H1 (cell line): ENCODE measurements at regions not wholly inside any gene's neighbourhood (a gene's known extent, or its start where the extent isn't known, plus 50 kb on each side); places are given as distances from the start of the nearest gene placed in this dataset.

Source experiments
- CTCF ChIA-PET: fragments of 300-600 bp; sonication (Branson Sonifier 250); formaldehyde crosslinking; loops from one replicate; lab custom pipeline; 2021; ENCODE audit not compliant: partially characterized antibody; lab: Charles Lee
- POLR2A ChIA-PET: fragments of 300-600 bp; sonication (Branson Sonifier 250); formaldehyde crosslinking; loops from one replicate; lab custom pipeline; 2021; ENCODE audit warnings: inconsistent platforms; ENCODE audit not compliant: partially characterized antibody; lab: Charles Lee
- DNase-seq, 2 experiments: peaks; one replicate each; pipeline versions ENCODE4 v3.0.0 to v3.0.0-alpha.2; 2010 to 2022; ENCODE audit warnings: low spot score in 2 of 2, low read depth in 1 of 2, mixed read lengths in 1 of 2
- FAIRE-seq: peaks from 2 replicates; lab custom pipeline; 2011; peaks lifted over from hg19 to GRCh38; lab: Jason Lieb, UNC
- H2AFZ ChIP-seq: 2 replicates; pipeline ENCODE4 v1.8.1; 2012; ENCODE audit warnings: low read length, inconsistent platforms
- H2AK5ac ChIP-seq: 2 replicates; pipeline ENCODE4 v1.6.1; 2013; ENCODE audit warnings: low read depth, low read length
- H2BK120ac ChIP-seq: replicated peaks from 2 replicates; pipeline ENCODE3; 2013; ENCODE audit warnings: low read depth, low read length, inconsistent platforms
- H2BK12ac ChIP-seq: 2 replicates; pipeline ENCODE4 v1.6.1; 2013; ENCODE audit warnings: low read depth, low read length
- H2BK15ac ChIP-seq: 2 replicates; pipeline ENCODE4 v1.6.1; 2013; ENCODE audit warnings: low read length
- H2BK20ac ChIP-seq: 2 replicates; pipeline ENCODE4 v1.6.1; 2013; ENCODE audit warnings: low read length
- H2BK5ac ChIP-seq: 2 replicates; pipeline ENCODE4 v1.6.1; 2013; ENCODE audit warnings: low read depth, low read length
- H3K14ac ChIP-seq: 2 replicates; pipeline ENCODE4 v1.6.1; 2013; ENCODE audit warnings: inconsistent platforms; ENCODE audit not compliant: insufficient read length
- H3K18ac ChIP-seq: 2 replicates; pipeline ENCODE4 v1.6.1; 2013; ENCODE audit warnings: low read length; ENCODE audit errors: extremely low read depth
- H3K23ac ChIP-seq: 2 replicates; pipeline ENCODE4 v1.6.1; 2013; ENCODE audit warnings: inconsistent platforms; ENCODE audit not compliant: insufficient read length
- H3K23me2 ChIP-seq: 2 replicates; pipeline ENCODE4 v1.6.1; 2013; ENCODE audit warnings: low read depth, low read length
- H3K27ac ChIP-seq: 2 replicates; pipeline ENCODE4 v1.6.1; 2011; ENCODE audit warnings: low read depth, low read length, inconsistent platforms
- H3K27me3 ChIP-seq, 4 experiments: replicated peaks in 1 of 4; 1 replicate in 1 of 4; 2 replicates in 3 of 4; pipeline versions ENCODE4 v1.6.1 to v1.8.1; 2011 to 2013; ENCODE audit warnings: low read length in 3 of 4, mild to moderate bottlenecking in 3 of 4, inconsistent platforms in 2 of 4, mixed read lengths in 2 of 4, moderate library complexity in 1 of 4; ENCODE audit not compliant: control insufficient read depth in 3 of 4, insufficient read depth in 3 of 4; ENCODE audit errors: extremely low read depth in 1 of 4
- H3K36me3 ChIP-seq, 4 experiments: 2 replicates each; pipeline versions ENCODE4 v1.6.1 to v1.8.1; 2011 to 2013; ENCODE audit warnings: mild to moderate bottlenecking in 4 of 4, low read length in 3 of 4, moderate library complexity in 2 of 4, control low read depth in 1 of 4, inconsistent platforms in 1 of 4; ENCODE audit not compliant: insufficient read depth in 4 of 4, control insufficient read depth in 2 of 4
- H3K4ac ChIP-seq: replicated peaks from 2 replicates; pipeline ENCODE3; 2013; ENCODE audit warnings: low read length, low read depth, mixed read lengths, inconsistent platforms; ENCODE audit not compliant: insufficient read length
- H3K4me1 ChIP-seq, 4 experiments: replicated peaks in 1 of 4; 1 replicate in 1 of 4; 2 replicates in 3 of 4; pipeline versions ENCODE4 v1.6.1 to v1.8.1; 2011 to 2013; ENCODE audit warnings: low read length in 3 of 4, inconsistent platforms in 2 of 4, mixed read lengths in 1 of 4; ENCODE audit not compliant: insufficient read depth in 4 of 4, control insufficient read depth in 3 of 4
- H3K4me2 ChIP-seq, 2 experiments: 2 replicates each; pipeline versions ENCODE4 v1.6.1 to v1.8.1; 2011 to 2013; ENCODE audit warnings: low read depth in 2 of 2, low read length in 2 of 2, control low read depth in 1 of 2, inconsistent platforms in 1 of 2, mild to moderate bottlenecking in 1 of 2; ENCODE audit not compliant: insufficient read depth in 1 of 2
- H3K4me3 ChIP-seq, 4 experiments: fragments of 200-600, 300-600 bp in 1 of 4; sonication (generic), shearing (Covaris generic), sonication (Bioruptor Twin) in 1 of 4; 2 replicates each; pipeline versions ENCODE4 v1.5.1 to v1.8.1; 2011 to 2016; ENCODE audit warnings: low read length in 4 of 4, low read depth in 3 of 4, control low read depth in 2 of 4, inconsistent platforms in 2 of 4, mild to moderate bottlenecking in 2 of 4, mixed read lengths in 1 of 4, moderate library complexity in 1 of 4; ENCODE audit not compliant: insufficient read depth in 2 of 4; ENCODE audit errors: extremely low read depth in 1 of 4
- H3K56ac ChIP-seq: replicated peaks from 2 replicates; pipeline ENCODE3; 2013; ENCODE audit warnings: low read depth, mild to moderate bottlenecking, mixed read lengths, low read length, inconsistent platforms; ENCODE audit not compliant: insufficient read length
- H3K79me1 ChIP-seq: 2 replicates; pipeline ENCODE4 v1.6.1; 2013; ENCODE audit warnings: low read depth, low read length, control low read depth
- H3K79me2 ChIP-seq, 2 experiments: 2 replicates each; pipeline versions ENCODE4 v1.6.1 to v1.8.1; 2012 to 2013; ENCODE audit warnings: low read length in 2 of 2, mild to moderate bottlenecking in 2 of 2, inconsistent platforms in 1 of 2; ENCODE audit not compliant: insufficient read depth in 2 of 2, control insufficient read depth in 1 of 2
- H3K9ac ChIP-seq, 4 experiments: replicated peaks in 1 of 4; 1 replicate in 1 of 4; 2 replicates in 3 of 4; pipeline versions ENCODE4 v1.6.1 to v1.8.1; 2011 to 2013; ENCODE audit warnings: low read depth in 3 of 4, low read length in 3 of 4, control low read depth in 2 of 4, mild to moderate bottlenecking in 2 of 4, moderate library complexity in 2 of 4, inconsistent platforms in 1 of 4; ENCODE audit errors: extremely low read depth in 1 of 4
- H3K9me3 ChIP-seq, 2 experiments: 2 replicates each; pipeline versions ENCODE4 v1.6.1 to v1.8.1; 2012 to 2013; ENCODE audit warnings: mild to moderate bottlenecking in 2 of 2, moderate library complexity in 2 of 2, control low read depth in 1 of 2, inconsistent platforms in 1 of 2, low read depth in 1 of 2, low read length in 1 of 2, mixed read lengths in 1 of 2; ENCODE audit not compliant: insufficient read depth in 2 of 2
- H4K20me1 ChIP-seq, 2 experiments: replicated peaks in 1 of 2; 2 replicates each; pipeline versions ENCODE3 to v1.8.1; 2011 to 2013; ENCODE audit warnings: inconsistent platforms in 2 of 2, low read length in 2 of 2, mild to moderate bottlenecking in 1 of 2; ENCODE audit not compliant: insufficient read depth in 2 of 2, control insufficient read depth in 1 of 2
- H4K5ac ChIP-seq: 2 replicates; pipeline ENCODE4 v1.6.1; 2013; ENCODE audit warnings: low read length, low read depth, mixed read lengths, inconsistent platforms; ENCODE audit not compliant: insufficient read length
- H4K8ac ChIP-seq: 2 replicates; pipeline ENCODE4 v1.8.0; 2013; ENCODE audit warnings: mild to moderate bottlenecking, moderate library complexity, low read length, inconsistent platforms; ENCODE audit not compliant: insufficient read depth; ENCODE audit errors: extremely low read depth
- H4K91ac ChIP-seq: replicated peaks from 2 replicates; pipeline ENCODE3; 2013; ENCODE audit warnings: low read length, mixed read lengths, inconsistent platforms; ENCODE audit not compliant: insufficient read length
- POLR2AphosphoS5 ChIP-seq: IDR thresholded peaks from 2 replicates; pipeline ENCODE4 v1.6.1; 2011; ENCODE audit warnings: low read depth, low read length
- WGBS, 2 experiments: shearing (Covaris generic) in 1 of 2; methylation state at CpG; one replicate each; pipeline versions ENCODE4 v1.1.6 to v1.1.7; 2013 to 2015; ENCODE audit warnings: low lambda C conversion rate in 2 of 2, mixed read lengths in 2 of 2, inconsistent platforms in 1 of 2, low coverage in 1 of 2, missing lambda C conversion rate in 1 of 2; ENCODE audit not compliant: insufficient replicate concordance in 2 of 2, insufficient coverage in 1 of 2, insufficient read length in 1 of 2; ENCODE audit errors: extremely low coverage in 1 of 2, missing lambda C conversion rate in 1 of 2; 5-methylcytosine and 5-hydroxymethylcytosine counted together

- Histone ChIP-seq H4K20me1 (no peaks in the 10 kb centered on the region), H3K9ac (no peak overlapping the region), H3K4me1 (no peaks in the 10 kb centered on the region), H3K4me2 (no peak overlapping the region), H2AK5ac (no peak overlapping the region), H3K23me2 (no peaks in the 10 kb centered on the region), H4K91ac (no peak overlapping the region), H3K79me2 (no peaks in the 10 kb centered on the region), H3K27me3 (no peaks in the 10 kb centered on the region), H3K4ac (no peak overlapping the region), H3K23ac (no peak overlapping the region), H4K8ac (no peak overlapping the region), H3K27ac (no peak overlapping the region), H2BK20ac (no peak overlapping the region), H3K14ac (no peak overlapping the region), H3K18ac (no peak overlapping the region), H3K36me3 (no peaks in the 10 kb centered on the region), H3K56ac (no peak overlapping the region), H2AFZ (no peak overlapping the region), H3K4me3 (no peak overlapping the region), H2BK12ac (no peak overlapping the region), H3K79me1 (no peaks in the 10 kb centered on the region), H2BK15ac (no peak overlapping the region), H2BK5ac (no peak overlapping the region), H3K9me3 (no peaks in the 10 kb centered on the region), H2BK120ac (no peak overlapping the region), H4K5ac (no peak overlapping the region)
- no peak for TF ChIP-seq POLR2AphosphoS5
- ChIA-PET CTCF (no interaction called here), POLR2A (no interaction called here)
- no peak for FAIRE-seq
- WGBS, 2 experiments, result 94% methylated on average over 1 of the region's 1 CpG; no CpG with 5 or more reads in 1 of the 2 experiments
- no peak for DNase-seq
Measured at GRCh38 chr11:109510316-109510715, 88.3 kb downstream of the C11orf87 start.
